ENCODE measurements at regions not wholly inside any gene's neighbourhood (a gene's known extent, or its start where the extent isn't known, plus 50 kb on each side); places are given as distances from the start of the nearest gene placed in this dataset.

GRCh38 chr1:209155546-209155945, 428.0 kb upstream of the CAMK1G start:
- H3K27me3 ChIP-seq = peaks cover 0 to 5% (median 0%) of the 10 kb centered on the region in 4 donors
- H3K9me3 ChIP-seq = no peaks in the 10 kb centered on the region
- intact Hi-C loops (cut with DNase I) = no loop called here
- H3K4me1 ChIP-seq = peaks cover 0 to 5% (median 0%) of the 10 kb centered on the region in 4 donors
- H3K36me3 ChIP-seq = no peaks in the 10 kb centered on the region
- WGBS = 57% methylated on average over 3 of the region's 3 CpGs
- TF ChIP-seq POLR2AphosphoS5 (IDR thresholded peaks at IDR 0.05) = no peak
- TF ChIP-seq EP300 (IDR thresholded peaks at IDR 0.05) = no peak
- no peak for TF ChIP-seq CTCF (IDR thresholded peaks at IDR 0.05)
- TF ChIP-seq POLR2A (IDR thresholded peaks at IDR 0.05; ENCODE audit: low read depth) = no peak
- H3K4me3 ChIP-seq = no peak overlapping the region
- DNase-seq (ENCODE audit: extremely low spot score) = no peak
- no peak overlapping the region for H3K27ac ChIP-seq (replicated peaks in 1 of 4)

- Histone ChIP-seq H3K9me3 (no peaks in the 10 kb centered on the region), H3K4me1 (peaks cover 0 to 5% (median 0%) of the 10 kb centered on the region in 4 donors), H3K4me3 (no peak overlapping the region), H3K27me3 (peaks cover 0 to 5% (median 0%) of the 10 kb centered on the region in 4 donors), H3K36me3 (no peaks in the 10 kb centered on the region), H3K27ac (replicated peaks in 1 of 4) (no peak overlapping the region)
- intact Hi-C loops (cut with DNase I) = no loop called here
- 95% methylated on average over 4 of the region's 4 CpGs for WGBS
- DNase-seq (ENCODE audit: extremely low spot score) = no peak
- TF ChIP-seq POLR2A (IDR thresholded peaks at IDR 0.05; ENCODE audit: low read depth) (no peak), EP300 (IDR thresholded peaks at IDR 0.05) (no peak)
These were observed 426.5 kb upstream of the CAMK1G start for GRCh38 chr1:209156991-209157390.

GRCh38 chr1:209157546-209158249, 425.8 kb upstream of the CAMK1G start:
- WGBS = 61% methylated on average over 5 of the region's 5 CpGs
- intact Hi-C loops (cut with DNase I) = no loop called here
- H3K4me3 ChIP-seq = no peak overlapping the region
- H3K27ac ChIP-seq (replicated peaks in 1 of 4) = no peak overlapping the region
- no peaks in the 10 kb centered on the region for H3K9me3 ChIP-seq
- H3K36me3 ChIP-seq = no peaks in the 10 kb centered on the region
- no peak for DNase-seq (ENCODE audit: extremely low spot score)
- H3K4me1 ChIP-seq = peaks cover 0 to 5% (median 0%) of the 10 kb centered on the region in 4 donors
- peaks cover 0 to 5% (median 0%) of the 10 kb centered on the region in 4 donors for H3K27me3 ChIP-seq
- TF ChIP-seq EP300 (IDR thresholded peaks at IDR 0.05) = no peak
- no peak for TF ChIP-seq POLR2AphosphoS5 (IDR thresholded peaks at IDR 0.05)
- TF ChIP-seq CTCF (IDR thresholded peaks at IDR 0.05) = no peak
- TF ChIP-seq POLR2A (IDR thresholded peaks at IDR 0.05; ENCODE audit: low read depth) = no peak

GRCh38 chr1:209158851-209159250, 424.7 kb upstream of the CAMK1G start:
- TF ChIP-seq POLR2A (IDR thresholded peaks at IDR 0.05; ENCODE audit: low read depth) = no peak
- TF ChIP-seq EP300 (IDR thresholded peaks at IDR 0.05) = no peak
- TF ChIP-seq POLR2AphosphoS5 (IDR thresholded peaks at IDR 0.05) = no peak
- TF ChIP-seq CTCF (IDR thresholded peaks at IDR 0.05) = no peak
- WGBS = 44% methylated on average over 1 of the region's 1 CpG
- intact Hi-C loops (cut with DNase I) = no loop called here

GRCh38 chr1:209160230-209160629, 423.3 kb upstream of the CAMK1G start:
- H3K27me3 ChIP-seq = peaks cover 0 to 5% (median 0%) of the 10 kb centered on the region in 4 donors
- H3K9me3 ChIP-seq = no peaks in the 10 kb centered on the region
- 49% methylated on average over 2 of the region's 2 CpGs for WGBS
- H3K36me3 ChIP-seq = no peaks in the 10 kb centered on the region
- intact Hi-C loops (cut with DNase I) = no loop called here
- H3K27ac ChIP-seq (replicated peaks in 1 of 4) = no peak overlapping the region
- DNase-seq (ENCODE audit: extremely low spot score) = no peak
- TF ChIP-seq POLR2A (IDR thresholded peaks at IDR 0.05; ENCODE audit: low read depth) (no peak), EP300 (IDR thresholded peaks at IDR 0.05) (no peak), POLR2AphosphoS5 (IDR thresholded peaks at IDR 0.05) (no peak), CTCF (IDR thresholded peaks at IDR 0.05) (no peak)
- no peak overlapping the region for H3K4me3 ChIP-seq
- peaks cover 0 to 5% (median 0%) of the 10 kb centered on the region in 4 donors for H3K4me1 ChIP-seq

More at GRCh38 chr1:209158851-209159250, 424.7 kb upstream of the CAMK1G start:
- Histone ChIP-seq H3K36me3 (no peaks in the 10 kb centered on the region), H3K27ac (replicated peaks in 1 of 4) (no peak overlapping the region), H3K9me3 (no peaks in the 10 kb centered on the region), H3K4me1 (peaks cover 0 to 5% (median 0%) of the 10 kb centered on the region in 4 donors), H3K4me3 (no peak overlapping the region), H3K27me3 (peaks cover 0 to 5% (median 0%) of the 10 kb centered on the region in 4 donors)
- DNase-seq (ENCODE audit: extremely low spot score) = no peak
